ENCODE measurements at regions not wholly inside any gene's neighbourhood (a gene's known extent, or its start where the extent isn't known, plus 50 kb on each side); places are given as distances from the start of the nearest gene placed in this dataset.
A peak's percentile ranks its signal among the peaks of the same experiment; 100 is the strongest.

GRCh38 chr2:9150906-9151305 lies 55.7 kb upstream of the ASAP2 start:
- Histone ChIP-seq H3K27me3 (ENCODE audit: control insufficient read depth in 3 of 3, insufficient read depth in 3 of 3, low read depth in 1 of 3, low read length in 3 of 3) (peaks cover 0 to 10% (median 0%) of the 10 kb centered on the region in 3 experiments), H2BK120ac (ENCODE audit: low read depth, low read length) (no peak overlapping the region), H4K91ac (ENCODE audit: low read depth, low read length, poor library complexity) (no peak overlapping the region), H3K4me2 (ENCODE audit: insufficient read depth, low read length, poor library complexity, severe bottlenecking) (no peak overlapping the region), H3K9ac (ENCODE audit: low read depth, low read length, poor library complexity) (no peak overlapping the region), H3K23ac (ENCODE audit: low read depth, low read length, poor library complexity) (no peak overlapping the region), H3K4me3 (ENCODE audit: low read length in 2 of 2) (no peak overlapping the region), H3K27ac (replicated peaks; ENCODE audit: low read length) (no peak overlapping the region), H3K9me3 (replicated peaks in 1 of 2; ENCODE audit: control insufficient read depth in 2 of 2, insufficient read depth in 1 of 2, low read depth in 1 of 2, low read length in 2 of 2) (no peaks in the 10 kb centered on the region), H4K8ac (ENCODE audit: low read depth, low read length) (no peak overlapping the region), H3K14ac (ENCODE audit: low read length) (no peak overlapping the region), H3K18ac (ENCODE audit: low read length) (peak overlapping the region; percentile 3), H3K4ac (ENCODE audit: low read length) (no peak overlapping the region), H3K36me3 (replicated peaks in 1 of 2; ENCODE audit: control insufficient read depth in 2 of 2, insufficient read depth in 2 of 2, low read length in 2 of 2) (no peaks in the 10 kb centered on the region), H2BK12ac (ENCODE audit: low read length) (no peak overlapping the region), H3K4me1 (ENCODE audit: control insufficient read depth in 2 of 2, insufficient read depth in 1 of 2, low read depth in 1 of 2, low read length in 2 of 2) (peaks cover 0 to 2% of the 10 kb centered on the region in 2 donors), H2AK5ac (ENCODE audit: low read depth, low read length) (no peak overlapping the region), H3K79me1 (ENCODE audit: low read depth, low read length) (no peaks in the 10 kb centered on the region), H2BK15ac (ENCODE audit: low read length) (no peak overlapping the region), H2AFZ (ENCODE audit: low read length) (no peak overlapping the region), H2BK5ac (ENCODE audit: low read length) (no peak overlapping the region)
- DNase-seq (ENCODE audit: low spot score): no peak
- whole genome bisulfite sequencing, 2 donors (ENCODE audit: extremely low coverage in 2 of 2, insufficient read length in 2 of 2, insufficient replicate concordance in 1 of 2): no CpG with 5 or more reads among the region's 13 CpGs

- no peaks in the 10 kb centered on the region for H3K36me3 ChIP-seq (replicated peaks in 1 of 2; ENCODE audit: control insufficient read depth in 2 of 2, insufficient read depth in 2 of 2, low read length in 2 of 2)
- no peak overlapping the region for H2BK5ac ChIP-seq (ENCODE audit: low read length)
- no peak for DNase-seq (ENCODE audit: low spot score)
- no peak overlapping the region for H2AFZ ChIP-seq (ENCODE audit: low read length)
- H3K4me1 ChIP-seq (ENCODE audit: control insufficient read depth in 2 of 2, insufficient read depth in 1 of 2, low read depth in 1 of 2, low read length in 2 of 2): peaks cover 0 to 2% of the 10 kb centered on the region in 2 donors
- no peak overlapping the region for H3K23ac ChIP-seq (ENCODE audit: low read depth, low read length, poor library complexity)
- H3K9me3 ChIP-seq (replicated peaks in 1 of 2; ENCODE audit: control insufficient read depth in 2 of 2, insufficient read depth in 1 of 2, low read depth in 1 of 2, low read length in 2 of 2): no peaks in the 10 kb centered on the region
- no peak overlapping the region for H3K4me3 ChIP-seq (ENCODE audit: low read length in 2 of 2)
- no CpG with 5 or more reads among the region's 7 CpGs for WGBS, 2 donors (ENCODE audit: extremely low coverage in 2 of 2, insufficient read length in 2 of 2, insufficient replicate concordance in 1 of 2)
- H3K27ac ChIP-seq (replicated peaks; ENCODE audit: low read length): no peak overlapping the region
- no peak overlapping the region for H3K4me2 ChIP-seq (ENCODE audit: insufficient read depth, low read length, poor library complexity, severe bottlenecking)
- H4K91ac ChIP-seq (ENCODE audit: low read depth, low read length, poor library complexity): no peak overlapping the region
- no peak overlapping the region for H3K9ac ChIP-seq (ENCODE audit: low read depth, low read length, poor library complexity)
- H2AK5ac ChIP-seq (ENCODE audit: low read depth, low read length): no peak overlapping the region
- H2BK15ac ChIP-seq (ENCODE audit: low read length): no peak overlapping the region
- H3K27me3 ChIP-seq (ENCODE audit: control insufficient read depth in 3 of 3, insufficient read depth in 3 of 3, low read depth in 1 of 3, low read length in 3 of 3): peaks cover 0 to 10% (median 0%) of the 10 kb centered on the region in 3 experiments
- H3K4ac ChIP-seq (ENCODE audit: low read length): no peak overlapping the region
- H2BK12ac ChIP-seq (ENCODE audit: low read length): no peak overlapping the region
- H3K14ac ChIP-seq (ENCODE audit: low read length): no peak overlapping the region
- H3K79me1 ChIP-seq (ENCODE audit: low read depth, low read length): no peaks in the 10 kb centered on the region
- H3K18ac ChIP-seq (ENCODE audit: low read length): peak overlapping the region; percentile 67
- no peak overlapping the region for H4K8ac ChIP-seq (ENCODE audit: low read depth, low read length)
- no peak overlapping the region for H2BK120ac ChIP-seq (ENCODE audit: low read depth, low read length)
Observed at GRCh38 chr2:9150568-9150900, 56.1 kb upstream of the ASAP2 start.

GRCh38 chr2:9149726-9150567 lies 56.7 kb upstream of the ASAP2 start:
- Histone ChIP-seq H3K27ac (replicated peaks; ENCODE audit: low read length) (no peak overlapping the region), H2BK12ac (ENCODE audit: low read length) (no peak overlapping the region), H3K36me3 (replicated peaks in 1 of 2; ENCODE audit: control insufficient read depth in 2 of 2, insufficient read depth in 2 of 2, low read length in 2 of 2) (no peaks in the 10 kb centered on the region), H3K4me3 (ENCODE audit: low read length in 2 of 2) (no peak overlapping the region), H3K27me3 (ENCODE audit: control insufficient read depth in 3 of 3, insufficient read depth in 3 of 3, low read depth in 1 of 3, low read length in 3 of 3) (peaks cover 0 to 14% (median 0%) of the 10 kb centered on the region in 3 experiments), H3K79me1 (ENCODE audit: low read depth, low read length) (no peaks in the 10 kb centered on the region), H3K9me3 (replicated peaks in 1 of 2; ENCODE audit: control insufficient read depth in 2 of 2, insufficient read depth in 1 of 2, low read depth in 1 of 2, low read length in 2 of 2) (no peaks in the 10 kb centered on the region), H3K4me1 (ENCODE audit: control insufficient read depth in 2 of 2, insufficient read depth in 1 of 2, low read depth in 1 of 2, low read length in 2 of 2) (peaks cover 0 to 2% of the 10 kb centered on the region in 2 donors), H2BK120ac (ENCODE audit: low read depth, low read length) (no peak overlapping the region), H2AK5ac (ENCODE audit: low read depth, low read length) (no peak overlapping the region), H4K8ac (ENCODE audit: low read depth, low read length) (no peak overlapping the region), H3K9ac (ENCODE audit: low read depth, low read length, poor library complexity) (no peak overlapping the region), H3K18ac (ENCODE audit: low read length) (no peak overlapping the region), H2BK5ac (ENCODE audit: low read length) (no peak overlapping the region), H3K14ac (ENCODE audit: low read length) (no peak overlapping the region), H4K91ac (ENCODE audit: low read depth, low read length, poor library complexity) (no peak overlapping the region), H2BK15ac (ENCODE audit: low read length) (no peak overlapping the region), H3K23ac (ENCODE audit: low read depth, low read length, poor library complexity) (no peak overlapping the region), H3K4me2 (ENCODE audit: insufficient read depth, low read length, poor library complexity, severe bottlenecking) (no peak overlapping the region), H3K4ac (ENCODE audit: low read length) (no peak overlapping the region), H2AFZ (ENCODE audit: low read length) (no peak overlapping the region)
- WGBS, 2 donors (ENCODE audit: extremely low coverage in 2 of 2, insufficient read length in 2 of 2, insufficient replicate concordance in 1 of 2): no CpG with 5 or more reads among the region's 20 CpGs
- DNase-seq (ENCODE audit: low spot score): no peak

GRCh38 chr2:9149388-9149660 lies 57.3 kb upstream of the ASAP2 start:
- Histone ChIP-seq H3K14ac (ENCODE audit: low read length) (no peak overlapping the region), H2BK5ac (ENCODE audit: low read length) (no peak overlapping the region), H3K27ac (replicated peaks; ENCODE audit: low read length) (no peak overlapping the region), H2BK12ac (ENCODE audit: low read length) (no peak overlapping the region), H4K8ac (ENCODE audit: low read depth, low read length) (no peak overlapping the region), H3K9me3 (replicated peaks in 1 of 2; ENCODE audit: control insufficient read depth in 2 of 2, insufficient read depth in 1 of 2, low read depth in 1 of 2, low read length in 2 of 2) (no peaks in the 10 kb centered on the region), H2BK15ac (ENCODE audit: low read length) (no peak overlapping the region), H3K27me3 (ENCODE audit: control insufficient read depth in 3 of 3, insufficient read depth in 3 of 3, low read depth in 1 of 3, low read length in 3 of 3) (peaks cover 0 to 16% (median 0%) of the 10 kb centered on the region in 3 experiments), H3K4me3 (ENCODE audit: low read length in 2 of 2) (no peak overlapping the region), H2AFZ (ENCODE audit: low read length) (no peak overlapping the region), H3K23ac (ENCODE audit: low read depth, low read length, poor library complexity) (no peak overlapping the region), H3K18ac (ENCODE audit: low read length) (no peak overlapping the region), H2AK5ac (ENCODE audit: low read depth, low read length) (no peak overlapping the region), H3K36me3 (replicated peaks in 1 of 2; ENCODE audit: control insufficient read depth in 2 of 2, insufficient read depth in 2 of 2, low read length in 2 of 2) (no peaks in the 10 kb centered on the region), H3K9ac (ENCODE audit: low read depth, low read length, poor library complexity) (no peak overlapping the region), H3K4me1 (ENCODE audit: control insufficient read depth in 2 of 2, insufficient read depth in 1 of 2, low read depth in 1 of 2, low read length in 2 of 2) (peaks cover 0 to 2% of the 10 kb centered on the region in 2 donors), H2BK120ac (ENCODE audit: low read depth, low read length) (no peak overlapping the region), H3K4ac (ENCODE audit: low read length) (no peak overlapping the region), H3K79me1 (ENCODE audit: low read depth, low read length) (no peaks in the 10 kb centered on the region), H4K91ac (ENCODE audit: low read depth, low read length, poor library complexity) (no peak overlapping the region), H3K4me2 (ENCODE audit: insufficient read depth, low read length, poor library complexity, severe bottlenecking) (no peak overlapping the region)
- no peak for DNase-seq (ENCODE audit: low spot score)
- WGBS, 2 donors (ENCODE audit: extremely low coverage in 2 of 2, insufficient read length in 2 of 2, insufficient replicate concordance in 1 of 2): no CpG with 5 or more reads among the region's 5 CpGs

Data from neuronal stem cell (in vitro differentiated cells).